ENCODE measurements at regions not wholly inside any gene's neighbourhood (a gene's known extent, or its start where the extent isn't known, plus 50 kb on each side); places are given as distances from the start of the nearest gene placed in this dataset.

GRCh38 chr2:216574586-216574985 is 58.6 kb upstream of the IGFBP2 start:
- no peak for DNase-seq (ENCODE audit: low read depth in 2 of 3, low spot score in 2 of 3)

- DNase-seq (ENCODE audit: low read depth in 2 of 3, low spot score in 2 of 3): no peak
Measured at GRCh38 chr2:216575465-216575864, 57.8 kb upstream of the IGFBP2 start.

- no peak for DNase-seq (ENCODE audit: low read depth in 2 of 3, low spot score in 2 of 3)
Measured at GRCh38 chr2:216576616-216577015, 56.6 kb upstream of the IGFBP2 start.

GRCh38 chr2:216578325-216578724 is 54.9 kb upstream of the IGFBP2 start:
- no peak for DNase-seq (ENCODE audit: low read depth in 2 of 3, low spot score in 2 of 3)

GRCh38 chr2:216583147-216583546 is 50.1 kb upstream of the IGFBP2 start:
- no peak for DNase-seq (ENCODE audit: low read depth in 2 of 3, low spot score in 2 of 3)

Measured in hematopoietic multipotent progenitor cell (in vitro differentiated cells).